ENCODE measurements at regions not wholly inside any gene's neighbourhood (a gene's known extent, or its start where the extent isn't known, plus 50 kb on each side); places are given as distances from the start of the nearest gene placed in this dataset.
"Not testable (repeated sequence)": the region's sequence is repeated elsewhere in the genome, so short reads cannot be mapped to it uniquely, and the experiment has no call there.

DNA sequence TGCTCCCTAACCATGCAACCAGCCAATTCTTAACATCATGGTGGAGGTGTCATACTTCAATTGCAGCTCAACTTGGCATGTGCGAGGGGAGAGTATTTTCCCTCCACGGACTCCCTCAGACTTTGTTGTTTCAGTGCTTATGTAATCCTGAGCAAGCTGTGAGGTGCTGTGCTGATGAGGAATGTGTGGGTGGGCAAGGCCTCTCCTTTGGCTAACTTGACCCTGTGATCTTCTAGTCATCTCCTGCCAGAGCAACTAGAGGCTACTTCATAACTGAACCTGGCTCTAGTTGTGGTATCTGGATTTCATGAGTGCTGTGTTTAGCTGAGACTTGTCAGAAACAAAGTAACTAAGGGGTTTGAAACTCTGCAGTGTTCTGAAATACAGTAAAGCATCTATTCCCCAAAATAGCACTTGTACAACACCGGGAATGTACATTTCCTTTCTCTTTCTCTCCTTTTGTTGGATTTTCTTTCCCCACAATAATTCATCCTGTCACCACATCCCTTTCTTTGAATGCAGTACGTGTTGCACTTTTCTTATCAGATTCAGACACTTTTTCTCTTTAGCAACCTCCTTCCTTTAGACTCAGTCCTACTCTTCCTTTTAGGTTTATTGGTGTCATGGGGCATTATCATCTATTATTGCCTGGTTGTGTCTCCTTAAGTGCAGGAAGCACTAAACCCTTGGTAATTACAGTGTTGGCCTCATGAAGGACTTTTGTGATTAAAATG is 415.2 kb upstream of the NR3C2 start:
- H3K9me3 ChIP-seq (ENCODE audit: control insufficient read depth in 1 of 2, low read length in 2 of 2) = no peaks in the 10 kb centered on the region
- H3K36me3 ChIP-seq (ENCODE audit: control insufficient read depth in 1 of 2, insufficient read depth in 2 of 2, low read length in 2 of 2) = no peaks in the 10 kb centered on the region
- no peaks in the 10 kb centered on the region for H3K27me3 ChIP-seq (ENCODE audit: low read depth, low read length)
- no peaks in the 10 kb centered on the region for H3K4me1 ChIP-seq (ENCODE audit: control insufficient read depth in 1 of 2, insufficient read depth in 2 of 2, low read length in 2 of 2)
- no peak overlapping the region for H3K27ac ChIP-seq (ENCODE audit: low read length)
- H3K4me3 ChIP-seq (ENCODE audit: low read depth in 1 of 2, low read length in 2 of 2) = no peak overlapping the region

DNA sequence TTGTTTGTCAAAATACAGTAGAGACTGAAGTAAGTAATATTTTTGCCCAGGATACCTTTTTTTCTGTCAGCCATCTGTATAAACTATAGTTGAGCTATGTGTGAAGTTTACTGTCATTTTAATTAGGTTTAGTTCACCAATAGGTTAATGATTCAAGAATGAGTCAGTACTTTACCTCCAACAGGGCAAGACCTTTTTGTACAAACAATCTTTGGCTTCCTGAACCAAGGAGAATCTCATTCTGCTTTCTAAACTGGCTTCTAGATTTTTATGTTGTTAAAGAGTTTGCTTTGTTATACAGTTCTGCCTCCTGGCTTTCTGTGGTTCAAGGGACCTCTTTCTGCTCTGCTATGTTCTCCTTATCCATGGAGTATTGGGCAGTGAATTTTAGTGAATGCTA is 412.0 kb upstream of the NR3C2 start:
- no peaks in the 10 kb centered on the region for H3K36me3 ChIP-seq (ENCODE audit: control insufficient read depth in 1 of 2, insufficient read depth in 2 of 2, low read length in 2 of 2)
- H3K9me3 ChIP-seq (ENCODE audit: control insufficient read depth in 1 of 2, low read length in 2 of 2) = no peaks in the 10 kb centered on the region
- no peaks in the 10 kb centered on the region for H3K27me3 ChIP-seq (ENCODE audit: low read depth, low read length)
- H3K4me1 ChIP-seq (ENCODE audit: control insufficient read depth in 1 of 2, insufficient read depth in 2 of 2, low read length in 2 of 2) = no peaks in the 10 kb centered on the region
- H3K27ac ChIP-seq (ENCODE audit: low read length) = no peak overlapping the region
- no peak overlapping the region for H3K4me3 ChIP-seq (ENCODE audit: low read depth in 1 of 2, low read length in 2 of 2)

DNA sequence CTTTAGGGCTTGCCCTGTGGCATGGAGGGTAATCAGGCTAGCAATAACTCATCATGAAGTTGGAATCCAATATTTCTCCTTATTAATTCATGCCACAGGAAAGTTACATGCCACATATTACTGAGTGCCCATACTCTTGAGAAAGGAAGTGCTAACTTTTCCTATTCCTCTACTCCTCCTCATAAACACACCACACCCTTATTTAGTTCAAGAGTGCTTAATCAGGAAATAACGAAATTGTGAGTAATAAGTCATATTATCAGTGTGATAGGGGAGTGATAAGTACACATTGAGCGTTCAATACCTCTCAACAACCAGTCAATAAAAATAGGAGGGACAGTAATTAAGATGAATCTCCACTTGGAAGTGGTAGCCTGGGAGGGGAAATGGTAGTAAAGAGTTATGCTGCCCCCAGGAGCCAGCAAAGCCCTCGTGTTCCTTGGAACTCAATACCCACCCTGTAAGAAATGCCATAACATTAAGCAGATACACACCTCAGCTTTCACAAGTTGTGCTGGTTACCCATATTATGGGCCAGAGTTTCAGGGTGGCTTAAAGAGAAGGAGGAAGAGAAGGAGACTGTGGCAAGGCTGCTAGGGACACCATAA is 410.0 kb upstream of the NR3C2 start:
- no peaks in the 10 kb centered on the region for H3K27me3 ChIP-seq (ENCODE audit: low read depth, low read length)
- H3K4me3 ChIP-seq (ENCODE audit: low read depth in 1 of 2, low read length in 2 of 2) = no peak overlapping the region
- no peaks in the 10 kb centered on the region for H3K4me1 ChIP-seq (ENCODE audit: control insufficient read depth in 1 of 2, insufficient read depth in 2 of 2, low read length in 2 of 2)
- H3K36me3 ChIP-seq (ENCODE audit: control insufficient read depth in 1 of 2, insufficient read depth in 2 of 2, low read length in 2 of 2) = no peaks in the 10 kb centered on the region
- peak overlapping the region; percentile 9 for H3K27ac ChIP-seq (ENCODE audit: low read length)
- H3K9me3 ChIP-seq (ENCODE audit: control insufficient read depth in 1 of 2, low read length in 2 of 2) = no peaks in the 10 kb centered on the region

DNA sequence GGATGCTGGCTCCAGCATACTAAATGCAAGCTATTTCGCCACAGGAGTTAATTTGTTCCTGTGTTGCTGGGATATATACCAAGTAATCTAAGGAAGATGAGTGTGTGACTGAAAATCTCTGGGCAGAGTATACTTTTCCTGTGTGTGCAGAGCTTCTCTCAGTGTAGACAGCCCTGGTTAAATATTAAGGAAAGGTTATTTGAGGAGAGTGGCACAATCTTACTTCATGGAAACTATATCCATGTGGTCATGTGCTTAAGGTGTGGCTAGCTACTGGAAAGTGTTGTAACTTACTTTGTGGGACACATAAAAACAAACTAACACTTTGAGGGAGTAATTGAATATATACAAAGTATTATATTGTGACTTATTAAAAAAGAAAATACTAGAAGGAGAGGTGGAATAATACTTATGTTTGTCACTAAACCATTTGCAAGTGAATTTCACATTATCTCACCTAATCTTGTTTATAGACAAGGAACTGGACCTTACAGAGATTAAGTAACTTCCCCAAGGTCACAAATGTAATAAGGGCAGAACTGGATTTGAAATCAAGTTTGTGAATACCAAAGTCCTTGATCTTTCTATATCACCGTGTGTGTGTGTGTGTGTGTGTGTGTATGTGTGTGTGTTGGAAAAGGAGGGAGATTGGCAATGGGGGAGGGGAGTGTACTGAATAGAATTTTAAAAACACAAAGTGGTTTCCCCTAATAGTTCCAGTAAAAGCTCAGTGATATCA is 408.2 kb upstream of the NR3C2 start:
- Histone ChIP-seq H3K9me3 (ENCODE audit: control insufficient read depth in 1 of 2, low read length in 2 of 2) (no peaks in the 10 kb centered on the region), H3K4me1 (ENCODE audit: control insufficient read depth in 1 of 2, insufficient read depth in 2 of 2, low read length in 2 of 2) (no peaks in the 10 kb centered on the region), H3K4me3 (ENCODE audit: low read depth in 1 of 2, low read length in 2 of 2) (no peak overlapping the region), H3K27me3 (ENCODE audit: low read depth, low read length) (no peaks in the 10 kb centered on the region), H3K36me3 (ENCODE audit: control insufficient read depth in 1 of 2, insufficient read depth in 2 of 2, low read length in 2 of 2) (no peaks in the 10 kb centered on the region), H3K27ac (ENCODE audit: low read length) (no peak overlapping the region)

DNA sequence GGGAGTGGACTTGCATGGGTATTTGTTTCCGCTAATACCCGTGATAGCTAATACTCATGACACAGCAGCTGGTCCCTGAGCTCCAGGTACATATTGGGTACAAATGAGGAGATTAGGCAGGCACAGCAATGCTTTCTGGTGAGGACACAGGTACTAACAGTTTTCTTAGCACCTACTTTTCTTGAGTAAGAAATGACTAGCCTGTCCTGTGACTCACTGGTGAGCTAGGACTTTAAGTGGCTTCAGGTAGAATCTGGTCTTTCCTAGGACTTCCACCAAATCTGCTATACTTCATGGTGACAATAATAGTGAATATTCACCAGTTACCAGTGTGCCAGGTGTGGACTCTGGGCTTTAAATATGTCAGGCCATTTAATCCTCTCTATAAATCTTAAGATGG is 407.4 kb upstream of the NR3C2 start:
- Histone ChIP-seq H3K36me3 (ENCODE audit: control insufficient read depth in 1 of 2, insufficient read depth in 2 of 2, low read length in 2 of 2) (no peaks in the 10 kb centered on the region), H3K4me3 (ENCODE audit: low read depth in 1 of 2, low read length in 2 of 2) (no peak overlapping the region), H3K27ac (ENCODE audit: low read length) (no peak overlapping the region), H3K4me1 (ENCODE audit: control insufficient read depth in 1 of 2, insufficient read depth in 2 of 2, low read length in 2 of 2) (no peaks in the 10 kb centered on the region), H3K9me3 (ENCODE audit: control insufficient read depth in 1 of 2, low read length in 2 of 2) (no peaks in the 10 kb centered on the region), H3K27me3 (ENCODE audit: low read depth, low read length) (no peaks in the 10 kb centered on the region)

DNA sequence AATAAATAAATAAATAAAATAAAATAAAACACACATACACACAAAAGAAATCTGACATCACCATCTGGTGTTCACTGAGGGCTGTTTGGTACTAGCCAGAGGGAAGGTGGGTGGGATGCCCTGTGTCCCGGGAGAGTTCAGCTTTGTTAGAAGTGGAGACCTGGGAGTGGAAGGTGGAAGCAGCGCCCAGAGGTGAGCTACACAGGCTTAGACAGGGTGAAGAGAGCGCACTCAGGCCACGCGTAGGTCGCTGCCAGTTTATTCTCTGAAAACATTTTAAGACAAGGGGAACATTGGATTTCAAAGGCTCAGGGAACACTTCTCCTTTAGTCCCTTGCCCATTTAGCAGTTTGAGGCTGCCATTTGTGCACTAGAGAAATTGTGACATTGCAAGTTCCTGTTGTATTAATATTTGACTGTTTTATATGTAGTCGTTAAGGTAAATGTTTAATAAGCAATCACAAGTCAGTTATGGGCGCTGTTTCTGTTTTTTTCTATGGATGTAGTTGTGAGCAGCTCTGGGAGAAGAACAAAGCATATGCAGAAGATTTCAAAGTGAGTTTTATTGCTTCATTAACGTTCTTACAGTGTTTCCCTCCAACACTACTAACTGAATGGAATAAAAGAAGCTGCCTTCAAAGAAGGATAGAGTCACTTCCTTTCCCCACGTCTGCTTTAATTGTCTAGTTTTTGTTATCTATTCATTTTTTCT is 405.5 kb upstream of the NR3C2 start:
- Histone ChIP-seq H3K9me3 (ENCODE audit: control insufficient read depth in 1 of 2, low read length in 2 of 2) (no peaks in the 10 kb centered on the region), H3K27me3 (ENCODE audit: low read depth, low read length) (no peaks in the 10 kb centered on the region), H3K36me3 (ENCODE audit: control insufficient read depth in 1 of 2, insufficient read depth in 2 of 2, low read length in 2 of 2) (no peaks in the 10 kb centered on the region), H3K4me3 (ENCODE audit: low read depth in 1 of 2, low read length in 2 of 2) (no peak overlapping the region), H3K4me1 (ENCODE audit: control insufficient read depth in 1 of 2, insufficient read depth in 2 of 2, low read length in 2 of 2) (no peaks in the 10 kb centered on the region), H3K27ac (ENCODE audit: low read length) (no peak overlapping the region)

DNA sequence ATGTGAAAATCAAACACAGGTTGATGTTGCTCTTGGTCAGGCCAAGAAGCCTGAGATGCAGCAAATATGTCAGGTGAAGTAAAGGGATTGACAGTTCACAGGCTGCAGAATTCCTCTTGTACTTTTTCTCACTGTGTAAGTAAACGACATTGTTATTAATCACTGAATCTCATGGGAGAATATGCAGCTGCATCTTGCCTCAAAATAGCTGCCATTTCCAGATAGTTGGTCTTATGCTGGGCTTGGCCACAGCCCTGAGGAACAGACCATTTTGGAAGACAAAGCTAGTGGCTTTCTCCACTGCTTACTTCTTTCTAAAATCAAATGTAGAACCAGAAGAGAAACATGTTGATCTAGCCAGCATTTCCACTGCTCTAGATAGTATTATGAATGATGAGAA is 403.4 kb upstream of the NR3C2 start:
- Histone ChIP-seq H3K9me3 (ENCODE audit: control insufficient read depth in 1 of 2, low read length in 2 of 2) (no peaks in the 10 kb centered on the region), H3K27ac (ENCODE audit: low read length) (no peak overlapping the region), H3K36me3 (ENCODE audit: control insufficient read depth in 1 of 2, insufficient read depth in 2 of 2, low read length in 2 of 2) (no peaks in the 10 kb centered on the region), H3K4me3 (ENCODE audit: low read depth in 1 of 2, low read length in 2 of 2) (no peak overlapping the region), H3K4me1 (ENCODE audit: control insufficient read depth in 1 of 2, insufficient read depth in 2 of 2, low read length in 2 of 2) (no peaks in the 10 kb centered on the region), H3K27me3 (ENCODE audit: low read depth, low read length) (no peaks in the 10 kb centered on the region)

DNA sequence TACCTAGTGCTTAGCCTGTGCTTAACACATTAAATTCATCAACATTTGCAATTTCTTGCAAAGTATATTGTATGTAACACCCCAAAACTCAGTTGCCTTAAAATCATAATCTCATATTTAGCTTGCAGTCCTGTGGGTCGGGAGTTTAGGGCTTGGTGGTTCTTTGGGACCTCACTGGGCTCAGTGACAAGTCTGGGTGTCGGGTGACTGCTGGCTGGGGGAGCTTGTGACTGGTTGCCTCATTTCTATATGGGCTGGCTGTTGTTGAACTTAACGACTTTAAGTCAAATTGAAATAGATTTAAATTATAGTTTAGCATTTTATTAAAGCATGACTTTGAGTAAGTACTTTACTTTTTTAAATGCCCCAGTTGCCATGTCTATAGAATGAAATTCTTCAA is 401.4 kb upstream of the NR3C2 start:
- Histone ChIP-seq H3K36me3 (ENCODE audit: control insufficient read depth in 1 of 2, insufficient read depth in 2 of 2, low read length in 2 of 2) (no peaks in the 10 kb centered on the region), H3K4me3 (ENCODE audit: low read depth in 1 of 2, low read length in 2 of 2) (no peak overlapping the region), H3K27me3 (ENCODE audit: low read depth, low read length) (no peaks in the 10 kb centered on the region), H3K9me3 (ENCODE audit: control insufficient read depth in 1 of 2, low read length in 2 of 2) (no peaks in the 10 kb centered on the region), H3K27ac (ENCODE audit: low read length) (no peak overlapping the region), H3K4me1 (ENCODE audit: control insufficient read depth in 1 of 2, insufficient read depth in 2 of 2, low read length in 2 of 2) (no peaks in the 10 kb centered on the region)

DNA sequence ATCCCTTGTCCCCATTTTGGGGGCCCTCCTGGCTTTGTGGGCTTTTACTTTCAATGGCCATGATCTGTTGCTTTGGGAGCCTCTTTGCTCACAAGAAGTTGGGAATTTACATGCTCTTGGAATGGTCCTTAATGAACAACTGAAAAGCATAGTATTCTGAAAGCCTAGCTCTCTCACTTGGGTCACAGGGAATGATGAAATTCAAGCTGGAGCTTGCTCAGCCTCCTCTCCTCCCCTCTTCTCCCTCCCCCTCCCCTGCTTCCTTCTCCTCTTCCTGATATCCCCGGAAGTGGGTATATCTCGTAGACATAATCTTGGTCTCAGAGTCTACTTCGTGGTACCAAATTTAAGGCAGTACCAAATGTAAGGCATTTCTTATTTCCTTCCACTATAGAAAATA is 400.6 kb upstream of the NR3C2 start:
- Histone ChIP-seq H3K9me3 (ENCODE audit: control insufficient read depth in 1 of 2, low read length in 2 of 2) (no peaks in the 10 kb centered on the region), H3K27me3 (ENCODE audit: low read depth, low read length) (no peaks in the 10 kb centered on the region), H3K27ac (ENCODE audit: low read length) (no peak overlapping the region), H3K36me3 (ENCODE audit: control insufficient read depth in 1 of 2, insufficient read depth in 2 of 2, low read length in 2 of 2) (no peaks in the 10 kb centered on the region), H3K4me3 (ENCODE audit: low read depth in 1 of 2, low read length in 2 of 2) (no peak overlapping the region), H3K4me1 (ENCODE audit: control insufficient read depth in 1 of 2, insufficient read depth in 2 of 2, low read length in 2 of 2) (no peaks in the 10 kb centered on the region)

DNA sequence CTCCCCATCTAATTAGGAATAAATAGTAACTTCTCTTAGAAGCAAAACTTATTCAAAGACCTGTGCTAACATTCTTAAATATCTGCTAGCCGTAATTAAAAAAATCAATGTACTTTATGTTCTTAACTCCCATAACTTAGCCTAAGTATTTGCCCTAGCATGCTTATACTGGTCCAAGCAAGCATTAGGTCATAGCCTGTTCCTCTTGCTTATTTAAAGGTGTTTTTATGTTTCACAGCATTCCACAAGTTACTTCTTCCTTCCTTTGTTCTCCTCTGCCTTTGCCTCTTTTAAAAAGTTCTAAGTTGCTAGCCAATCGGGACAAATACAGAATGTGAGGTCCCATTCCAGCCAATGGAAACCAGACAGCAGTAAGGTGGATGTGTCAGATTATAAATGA is 395.4 kb upstream of the NR3C2 start:
- H3K9me3 ChIP-seq (ENCODE audit: control insufficient read depth in 1 of 2, low read length in 2 of 2); H3K27me3 ChIP-seq (ENCODE audit: low read depth, low read length); H3K4me3 ChIP-seq (ENCODE audit: low read depth in 1 of 2, low read length in 2 of 2); H3K4me1 ChIP-seq (ENCODE audit: control insufficient read depth in 1 of 2, insufficient read depth in 2 of 2, low read length in 2 of 2); H3K36me3 ChIP-seq (ENCODE audit: control insufficient read depth in 1 of 2, insufficient read depth in 2 of 2, low read length in 2 of 2); H3K27ac ChIP-seq (ENCODE audit: low read length): not testable (repeated sequence)

Measured in muscle layer of duodenum (tissue), 2 donors.